ENCODE measurements at regions not wholly inside any gene's neighbourhood (a gene's known extent, or its start where the extent isn't known, plus 50 kb on each side); places are given as distances from the start of the nearest gene placed in this dataset.

DNA sequence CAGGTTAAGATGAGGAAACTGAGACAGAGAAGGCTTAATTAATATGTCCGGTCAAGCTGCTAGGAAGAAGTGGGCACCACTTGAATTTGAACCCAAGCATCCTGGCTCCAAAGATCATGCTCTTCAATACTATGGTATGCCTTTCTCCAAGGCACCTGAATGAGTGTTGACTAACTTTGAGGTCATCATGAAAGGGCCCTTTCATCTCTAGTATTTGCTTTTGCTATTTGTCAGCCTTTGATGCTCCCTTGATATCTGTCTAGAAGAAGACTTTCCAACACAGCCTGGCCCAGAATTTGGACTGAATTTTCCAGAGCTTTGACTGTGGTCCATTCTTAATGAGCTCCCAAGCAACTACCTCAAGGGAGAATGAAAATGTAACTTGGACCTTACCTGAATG, 179.1 kb upstream of the DKK2 start:
- TF ChIP-seq FOXP2 (optimal IDR thresholded peaks at IDR 0.05; ENCODE audit: control extremely low read depth, extremely low read length, insufficient read depth) (no peak), EZH2 (IDR thresholded peaks at IDR 0.05) (no peak), POLR2AphosphoS5 (IDR thresholded peaks at IDR 0.05; ENCODE audit: borderline replicate concordance, low read depth, low read length) (no peak)
- no peak overlapping the region for H3K4me3 ChIP-seq
- H3K27ac ChIP-seq: no peak overlapping the region
- H3K9ac ChIP-seq (ENCODE audit: insufficient read length): no peak overlapping the region
- no peak for DNase-seq (ENCODE audit: low read depth, low spot score)
- H3K9me3 ChIP-seq (ENCODE audit: low read depth, low read length): no peaks in the 10 kb centered on the region
- H3K36me3 ChIP-seq (ENCODE audit: insufficient read depth, low read length): no peaks in the 10 kb centered on the region

DNA sequence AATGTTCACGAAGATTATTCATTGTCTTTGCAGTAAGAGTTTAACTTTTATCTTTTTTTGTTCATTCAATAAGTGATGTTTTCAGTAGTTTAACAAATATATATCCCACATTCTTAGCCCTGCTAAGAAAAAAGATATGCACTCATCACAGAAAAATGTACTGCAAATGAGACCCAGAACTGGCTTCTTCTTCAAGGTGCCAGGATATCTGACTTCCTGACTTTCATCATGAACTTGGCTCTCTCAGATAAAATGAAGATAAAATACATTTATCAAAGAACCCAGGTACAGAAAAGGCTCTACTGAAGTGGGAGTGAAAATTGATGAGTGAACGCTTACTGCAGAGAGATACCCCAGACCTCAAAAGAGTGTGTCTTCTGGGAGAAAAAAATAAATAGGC, 177.8 kb upstream of the DKK2 start:
- DNase-seq (ENCODE audit: low read depth, low spot score): no peak
- no peak overlapping the region for H3K4me3 ChIP-seq
- no peak overlapping the region for H3K27ac ChIP-seq
- no peak for TF ChIP-seq FOXP2 (optimal IDR thresholded peaks at IDR 0.05; ENCODE audit: control extremely low read depth, extremely low read length, insufficient read depth)
- no peak for TF ChIP-seq EZH2 (IDR thresholded peaks at IDR 0.05)
- TF ChIP-seq POLR2AphosphoS5 (IDR thresholded peaks at IDR 0.05; ENCODE audit: borderline replicate concordance, low read depth, low read length): no peak
- H3K9ac ChIP-seq (ENCODE audit: insufficient read length): no peak overlapping the region
- no peaks in the 10 kb centered on the region for H3K36me3 ChIP-seq (ENCODE audit: insufficient read depth, low read length)
- no peaks in the 10 kb centered on the region for H3K9me3 ChIP-seq (ENCODE audit: low read depth, low read length)

DNA sequence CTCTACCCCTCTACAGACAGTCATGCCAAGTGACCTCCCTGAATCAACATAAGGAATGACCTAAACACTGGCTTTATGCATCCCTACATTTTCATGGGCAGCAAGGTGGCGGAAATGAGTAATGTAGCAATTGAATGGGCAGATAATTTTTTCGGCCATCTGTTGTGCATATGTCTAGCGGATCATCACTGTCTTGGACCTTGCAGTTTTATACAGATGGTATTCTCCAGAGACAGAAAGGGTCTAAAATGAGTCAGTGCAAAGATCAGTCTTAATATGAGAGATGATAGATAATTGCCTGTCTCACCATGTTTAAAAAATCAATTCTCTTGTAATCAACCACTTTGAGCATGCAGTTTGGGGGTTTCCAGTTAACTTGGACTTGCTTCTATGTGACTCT, 177.3 kb upstream of the DKK2 start:
- H3K36me3 ChIP-seq (ENCODE audit: insufficient read depth, low read length): no peaks in the 10 kb centered on the region
- no peaks in the 10 kb centered on the region for H3K9me3 ChIP-seq (ENCODE audit: low read depth, low read length)
- H3K9ac ChIP-seq (ENCODE audit: insufficient read length): no peak overlapping the region
- no peak overlapping the region for H3K27ac ChIP-seq
- DNase-seq (ENCODE audit: low read depth, low spot score): no peak
- TF ChIP-seq POLR2AphosphoS5 (IDR thresholded peaks at IDR 0.05; ENCODE audit: borderline replicate concordance, low read depth, low read length) (no peak), FOXP2 (optimal IDR thresholded peaks at IDR 0.05; ENCODE audit: control extremely low read depth, extremely low read length, insufficient read depth) (no peak), EZH2 (IDR thresholded peaks at IDR 0.05) (no peak)
- no peak overlapping the region for H3K4me3 ChIP-seq

DNA sequence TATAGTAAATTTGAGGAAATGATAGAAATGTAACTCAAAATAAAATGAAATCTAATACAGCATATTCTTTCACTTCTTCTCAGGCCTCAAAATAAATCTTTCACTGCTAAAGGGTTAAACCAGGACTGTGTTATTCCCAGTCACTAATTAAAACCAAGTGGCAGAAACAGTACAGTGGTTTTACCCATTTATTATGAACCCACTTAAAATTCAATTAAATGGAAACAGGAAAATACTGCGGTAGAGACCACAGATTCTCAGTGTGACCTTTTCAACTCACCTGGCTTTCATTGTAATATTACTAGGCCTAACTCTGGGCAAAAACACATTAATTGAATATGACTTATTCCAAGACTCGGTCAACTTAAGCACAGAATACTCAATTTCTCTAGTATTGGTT, 176.5 kb upstream of the DKK2 start:
- no peak overlapping the region for H3K27ac ChIP-seq
- no peak for DNase-seq (ENCODE audit: low read depth, low spot score)
- TF ChIP-seq EZH2 (IDR thresholded peaks at IDR 0.05) (no peak), POLR2AphosphoS5 (IDR thresholded peaks at IDR 0.05; ENCODE audit: borderline replicate concordance, low read depth, low read length) (no peak), FOXP2 (optimal IDR thresholded peaks at IDR 0.05; ENCODE audit: control extremely low read depth, extremely low read length, insufficient read depth) (no peak)
- no peak overlapping the region for H3K9ac ChIP-seq (ENCODE audit: insufficient read length)
- H3K4me3 ChIP-seq: no peak overlapping the region
- H3K36me3 ChIP-seq (ENCODE audit: insufficient read depth, low read length): no peaks in the 10 kb centered on the region
- H3K9me3 ChIP-seq (ENCODE audit: low read depth, low read length): no peaks in the 10 kb centered on the region

DNA sequence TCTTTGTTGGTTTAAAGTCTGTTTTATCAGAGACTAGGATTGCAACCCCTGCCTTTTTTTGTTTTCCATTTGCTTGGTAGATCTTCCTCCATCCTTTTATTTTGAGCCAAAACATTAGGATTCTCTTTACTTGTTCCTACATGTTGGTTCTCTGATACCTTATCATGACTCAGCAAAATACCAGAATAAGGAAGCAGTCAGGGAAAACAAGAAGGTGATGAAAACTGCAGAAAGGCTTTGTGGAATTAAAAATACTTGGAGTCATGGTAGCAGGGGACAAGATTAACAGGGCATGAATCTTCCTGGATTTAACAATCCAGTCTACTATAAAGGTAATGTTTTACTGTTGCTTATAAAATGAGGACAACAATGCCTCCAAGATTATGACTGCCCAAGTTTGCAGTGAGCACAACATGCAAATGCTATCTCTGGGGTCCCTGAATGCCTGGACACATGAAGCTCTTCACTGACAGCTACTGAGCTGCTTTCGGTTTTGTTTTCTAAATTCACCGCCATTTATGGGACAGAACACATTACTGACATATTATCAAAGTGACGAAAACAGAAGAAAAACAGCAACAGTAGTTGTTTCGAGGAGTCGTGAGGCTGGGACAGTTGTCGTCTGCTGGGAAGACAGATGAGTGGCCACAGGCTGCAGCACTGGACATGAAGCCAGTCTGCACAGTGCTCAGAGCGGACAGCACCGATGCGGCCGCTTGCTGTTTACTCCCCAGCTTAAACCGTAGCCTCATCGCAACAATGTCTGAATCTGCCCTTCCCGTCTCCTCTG, 174.5 kb upstream of the DKK2 start:
- no peaks in the 10 kb centered on the region for H3K9me3 ChIP-seq (ENCODE audit: low read depth, low read length)
- no peak overlapping the region for H3K9ac ChIP-seq (ENCODE audit: insufficient read length)
- TF ChIP-seq FOXP2 (optimal IDR thresholded peaks at IDR 0.05; ENCODE audit: control extremely low read depth, extremely low read length, insufficient read depth) (no peak), EZH2 (IDR thresholded peaks at IDR 0.05) (no peak), POLR2AphosphoS5 (IDR thresholded peaks at IDR 0.05; ENCODE audit: borderline replicate concordance, low read depth, low read length) (no peak)
- H3K4me3 ChIP-seq: peak overlapping the region; percentile 28; the same call in 1 of the 2 replicates
- no peak for DNase-seq (ENCODE audit: low read depth, low spot score)
- H3K36me3 ChIP-seq (ENCODE audit: insufficient read depth, low read length): no peaks in the 10 kb centered on the region
- H3K27ac ChIP-seq: no peak overlapping the region

DNA sequence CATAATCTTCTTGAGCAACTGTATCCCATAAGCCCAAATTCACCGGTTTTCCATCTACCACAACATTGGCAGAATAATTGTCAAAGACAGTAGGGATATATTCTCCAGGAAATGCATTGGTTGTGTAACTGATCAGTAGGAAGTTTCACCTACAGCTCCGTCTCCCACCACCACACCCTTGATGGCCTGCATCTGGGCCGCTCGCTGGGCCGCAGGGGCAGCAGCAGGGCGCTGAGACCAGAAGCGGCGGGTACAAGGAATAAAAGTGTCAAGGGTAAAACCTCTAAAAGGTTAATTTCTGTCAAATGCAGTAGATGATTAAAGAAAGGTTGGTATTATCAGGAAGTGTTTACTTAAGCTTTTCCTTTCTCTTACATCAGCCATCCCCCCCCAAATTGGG, 167.6 kb upstream of the DKK2 start:
- Histone ChIP-seq H3K4me3 (no peak overlapping the region), H3K9me3 (ENCODE audit: low read depth, low read length) (no peaks in the 10 kb centered on the region), H3K9ac (ENCODE audit: insufficient read length) (no peak overlapping the region), H3K27ac (no peak overlapping the region), H3K36me3 (ENCODE audit: insufficient read depth, low read length) (no peaks in the 10 kb centered on the region)
- no peak for TF ChIP-seq FOXP2 (optimal IDR thresholded peaks at IDR 0.05; ENCODE audit: control extremely low read depth, extremely low read length, insufficient read depth)
- no peak for TF ChIP-seq POLR2AphosphoS5 (IDR thresholded peaks at IDR 0.05; ENCODE audit: borderline replicate concordance, low read depth, low read length)
- no peak for TF ChIP-seq EZH2 (IDR thresholded peaks at IDR 0.05)
- no peak for DNase-seq (ENCODE audit: low read depth, low spot score)

DNA sequence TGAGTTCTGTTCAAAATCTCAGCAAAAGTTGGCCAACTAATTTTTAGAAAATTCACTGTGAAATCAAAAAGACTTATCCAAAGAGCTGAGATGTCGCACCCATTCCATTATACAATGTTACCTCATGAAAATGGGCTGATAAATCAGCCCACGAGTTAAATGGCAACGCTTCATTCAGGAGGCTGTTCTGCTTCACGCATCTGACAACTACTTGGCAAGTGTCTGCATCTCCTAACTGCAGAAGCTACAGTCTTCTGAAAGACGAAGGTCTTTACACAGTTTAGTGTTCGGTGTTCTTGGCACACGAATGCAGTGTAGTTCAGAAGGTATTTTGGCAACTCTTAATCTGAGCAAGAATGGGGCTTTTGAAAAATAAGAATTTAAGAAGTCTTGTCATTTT, 166.6 kb upstream of the DKK2 start:
- Histone ChIP-seq H3K36me3 (ENCODE audit: insufficient read depth, low read length) (no peaks in the 10 kb centered on the region), H3K4me3 (no peak overlapping the region), H3K27ac (no peak overlapping the region), H3K9ac (ENCODE audit: insufficient read length) (no peak overlapping the region), H3K9me3 (ENCODE audit: low read depth, low read length) (no peaks in the 10 kb centered on the region)
- TF ChIP-seq EZH2 (IDR thresholded peaks at IDR 0.05) (no peak), FOXP2 (optimal IDR thresholded peaks at IDR 0.05; ENCODE audit: control extremely low read depth, extremely low read length, insufficient read depth) (no peak), POLR2AphosphoS5 (IDR thresholded peaks at IDR 0.05; ENCODE audit: borderline replicate concordance, low read depth, low read length) (no peak)
- no peak for DNase-seq (ENCODE audit: low read depth, low spot score)

DNA sequence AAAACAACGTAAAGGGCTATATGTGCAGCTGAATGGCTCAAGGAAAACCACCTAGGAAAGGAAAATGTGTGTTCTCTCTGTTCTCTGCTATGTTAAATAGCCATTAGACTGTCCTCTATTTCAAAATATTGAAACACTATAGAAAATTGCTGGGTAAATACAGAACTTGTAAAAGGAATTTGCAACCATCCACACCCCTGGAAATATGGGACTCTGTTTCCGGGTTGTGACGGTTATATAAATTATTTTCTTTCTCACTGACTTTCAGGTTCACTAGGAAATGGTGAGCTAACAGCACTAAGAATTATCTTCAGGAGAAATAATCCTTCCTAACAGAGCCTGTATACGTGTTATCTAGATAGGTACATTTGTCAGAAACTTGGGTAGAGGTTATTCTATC, 161.0 kb upstream of the DKK2 start:
- Histone ChIP-seq H3K9ac (ENCODE audit: insufficient read length) (no peak overlapping the region), H3K9me3 (ENCODE audit: low read depth, low read length) (no peaks in the 10 kb centered on the region), H3K4me3 (no peak overlapping the region), H3K36me3 (ENCODE audit: insufficient read depth, low read length) (no peaks in the 10 kb centered on the region), H3K27ac (no peak overlapping the region)
- no peak for DNase-seq (ENCODE audit: low read depth, low spot score)
- TF ChIP-seq FOXP2 (optimal IDR thresholded peaks at IDR 0.05; ENCODE audit: control extremely low read depth, extremely low read length, insufficient read depth): no peak
- TF ChIP-seq EZH2 (IDR thresholded peaks at IDR 0.05): no peak
- TF ChIP-seq POLR2AphosphoS5 (IDR thresholded peaks at IDR 0.05; ENCODE audit: borderline replicate concordance, low read depth, low read length): no peak

DNA sequence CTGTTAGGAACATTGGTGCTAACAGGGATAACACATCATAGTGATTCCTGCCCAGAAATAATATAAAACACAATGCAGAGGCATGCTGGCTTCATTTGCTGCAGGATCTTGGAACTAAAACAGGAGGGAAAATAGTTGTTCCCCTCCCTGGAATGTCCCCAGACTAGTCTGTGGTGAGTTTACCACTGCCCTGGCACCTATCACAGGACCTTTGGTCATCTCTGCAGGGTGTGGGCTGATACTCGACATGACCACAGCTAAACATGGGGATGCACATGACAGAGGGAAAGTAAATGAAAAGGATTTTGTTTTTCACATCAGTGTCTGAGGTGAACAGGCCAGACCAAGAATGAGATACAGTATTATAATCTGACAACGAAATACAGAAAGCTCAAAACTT, 160.2 kb upstream of the DKK2 start:
- Histone ChIP-seq H3K4me3 (no peak overlapping the region), H3K36me3 (ENCODE audit: insufficient read depth, low read length) (no peaks in the 10 kb centered on the region), H3K9ac (ENCODE audit: insufficient read length) (no peak overlapping the region), H3K9me3 (ENCODE audit: low read depth, low read length) (no peaks in the 10 kb centered on the region), H3K27ac (no peak overlapping the region)
- no peak for TF ChIP-seq FOXP2 (optimal IDR thresholded peaks at IDR 0.05; ENCODE audit: control extremely low read depth, extremely low read length, insufficient read depth)
- no peak for TF ChIP-seq POLR2AphosphoS5 (IDR thresholded peaks at IDR 0.05; ENCODE audit: borderline replicate concordance, low read depth, low read length)
- no peak for TF ChIP-seq EZH2 (IDR thresholded peaks at IDR 0.05)
- DNase-seq (ENCODE audit: low read depth, low spot score): no peak

Data from SK-N-MC (cell line).